SK-N-MC (cell line): ENCODE measurements at regions not wholly inside any gene's neighbourhood (a gene's known extent, or its start where the extent isn't known, plus 50 kb on each side); places are given as distances from the start of the nearest gene placed in this dataset.

ENCODE experiments used
- EZH2 ChIP-seq: fragments of 200-600 bp; sonication (generic); IDR thresholded peaks from one replicate; pipeline ENCODE4 v1.6.1; 2017; ENCODE audit warnings: antibody characterized with exemption
- POLR2AphosphoS5 ChIP-seq: IDR thresholded peaks from 2 replicates; pipeline ENCODE4 v1.6.1; 2012; ENCODE audit warnings: mild to moderate bottlenecking, low read depth, low read length, borderline replicate concordance

DNA sequence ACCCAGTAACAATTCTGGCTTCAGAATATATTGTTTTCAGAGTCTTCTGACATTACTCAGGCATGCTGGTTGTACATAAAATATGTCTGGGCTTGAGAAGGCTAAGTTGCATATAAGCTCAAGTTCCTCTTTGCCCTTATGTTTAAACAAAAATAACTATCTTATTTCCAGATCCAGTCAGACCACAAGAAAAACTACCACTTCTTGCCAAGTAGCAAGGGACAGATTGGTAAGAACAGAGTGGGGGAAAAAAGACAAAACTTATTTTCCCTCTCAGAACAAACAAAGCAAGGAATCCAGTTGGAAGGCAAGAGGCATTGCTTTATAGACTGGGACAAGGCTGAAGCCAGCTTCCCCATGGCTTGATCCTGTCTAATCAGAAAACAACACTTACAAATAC lies 1036.7 kb upstream of the CELF4 start:
- TF ChIP-seq EZH2 (no peak), POLR2AphosphoS5 (no peak)
